GM21381 (cell line): ENCODE measurements at regions not wholly inside any gene's neighbourhood (a gene's known extent, or its start where the extent isn't known, plus 50 kb on each side); places are given as distances from the start of the nearest gene placed in this dataset.

ENCODE experiments used
- ATAC-seq: cut with Tn5 transposase; IDR thresholded peaks from one replicate; pipeline ENCODE4 v1.9.1; 2021; ENCODE audit warnings: mild to moderate bottlenecking, moderate library complexity; ENCODE audit not compliant: unreplicated experiment

GRCh38 chr1:195005338-195005737 lies 1602.9 kb downstream of the KCNT2 start:
- no peak for ATAC-seq

- ATAC-seq: no peak
Observed at GRCh38 chr1:194990483-194990882, 1617.8 kb downstream of the KCNT2 start.

- ATAC-seq: no peak
Observed at GRCh38 chr1:194975913-194976312, 1632.3 kb downstream of the KCNT2 start.

- ATAC-seq: no peak
Observed at GRCh38 chr1:194968916-194969315, 1639.3 kb downstream of the KCNT2 start.

- no peak for ATAC-seq
Observed at GRCh38 chr1:194959795-194960194, 1648.4 kb downstream of the KCNT2 start.

GRCh38 chr1:194952171-194952570 lies 1656.1 kb downstream of the KCNT2 start:
- no peak for ATAC-seq

GRCh38 chr1:194950584-194950983 lies 1657.7 kb downstream of the KCNT2 start:
- ATAC-seq: no peak

GRCh38 chr1:194940336-194941030 lies 1667.8 kb downstream of the KCNT2 start:
- ATAC-seq: no peak

- no peak for ATAC-seq
Observed at GRCh38 chr1:194935864-194936263, 1672.4 kb downstream of the KCNT2 start.

- no peak for ATAC-seq
Observed at GRCh38 chr1:194931166-194931565, 1677.1 kb downstream of the KCNT2 start.

GRCh38 chr1:194930132-194930531 lies 1678.1 kb downstream of the KCNT2 start:
- ATAC-seq: no peak

- no peak for ATAC-seq
Observed at GRCh38 chr1:194929357-194929756, 1678.9 kb downstream of the KCNT2 start.

GRCh38 chr1:194919146-194919545 lies 1689.1 kb downstream of the KCNT2 start:
- ATAC-seq: no peak

GRCh38 chr1:194917769-194918168 lies 1690.5 kb downstream of the KCNT2 start:
- ATAC-seq: no peak

- no peak for ATAC-seq
Observed at GRCh38 chr1:194908643-194909042, 1699.6 kb downstream of the KCNT2 start.

- ATAC-seq: no peak
Observed at GRCh38 chr1:194903524-194903923, 1704.7 kb downstream of the KCNT2 start.

GRCh38 chr1:194889310-194889709 lies 1702.9 kb upstream of the B3GALT2 start:
- ATAC-seq: no peak

- ATAC-seq: no peak
Observed at GRCh38 chr1:194870860-194871259, 1684.4 kb upstream of the B3GALT2 start.

GRCh38 chr1:194866153-194866552 lies 1679.7 kb upstream of the B3GALT2 start:
- no peak for ATAC-seq

- no peak for ATAC-seq
Observed at GRCh38 chr1:194865383-194865782, 1679.0 kb upstream of the B3GALT2 start.

GRCh38 chr1:194862129-194862528 lies 1675.7 kb upstream of the B3GALT2 start:
- no peak for ATAC-seq

- no peak for ATAC-seq
Observed at GRCh38 chr1:194860248-194861201, 1674.1 kb upstream of the B3GALT2 start.
